Keratinocyte (primary cell): ENCODE measurements at regions not wholly inside any gene's neighbourhood (a gene's known extent, or its start where the extent isn't known, plus 50 kb on each side); places are given as distances from the start of the nearest gene placed in this dataset.

Experiments
- DNase-seq: peaks from one replicate; pipeline ENCODE4 v3.0.0-alpha.2; 2011; ENCODE audit warnings: low read depth, missing footprints, low spot score
- FAIRE-seq: peaks from 2 replicates; lab custom pipeline; 2011; peaks lifted over from hg19 to GRCh38; lab: Jason Lieb, UNC
- H2AFZ ChIP-seq: 2 replicates; pipeline ENCODE4 v1.6.0; 2012; ENCODE audit warnings: low read length, control low read depth, inconsistent platforms; ENCODE audit not compliant: control insufficient read depth
- H3K27ac ChIP-seq: 2 replicates; pipeline ENCODE4 v1.5.1; 2011; ENCODE audit warnings: low read length; ENCODE audit not compliant: control insufficient read depth, insufficient read depth
- H3K27me3 ChIP-seq: 3 replicates; pipeline ENCODE4 v1.6.0; 2011; ENCODE audit warnings: low read length; ENCODE audit not compliant: control insufficient read depth, insufficient read depth; ENCODE audit errors: extremely low read depth
- H3K36me3 ChIP-seq, 2 experiments: 2 replicates in 1 of 2; 3 replicates in 1 of 2; pipeline ENCODE4 v1.5.1; 2011; ENCODE audit warnings: low read length in 2 of 2, mild to moderate bottlenecking in 1 of 2; ENCODE audit not compliant: control insufficient read depth in 2 of 2, insufficient read depth in 2 of 2; ENCODE audit errors: extremely low read depth in 1 of 2
- H3K4me1 ChIP-seq: 3 replicates; pipeline ENCODE4 v1.5.1; 2011; ENCODE audit warnings: low read length; ENCODE audit not compliant: control insufficient read depth, insufficient read depth; ENCODE audit errors: extremely low read depth
- H3K4me2 ChIP-seq: 3 replicates; pipeline ENCODE4 v1.6.0; 2011; ENCODE audit warnings: low read depth, low read length; ENCODE audit not compliant: control insufficient read depth, insufficient read depth; ENCODE audit errors: extremely low read depth
- H3K4me3 ChIP-seq, 3 experiments: fragments of 200-600 bp in 1 of 3; sonication (generic) in 1 of 3; 2 replicates in 2 of 3; 3 replicates in 1 of 3; pipeline ENCODE4 v1.5.1; 2011 to 2016; ENCODE audit warnings: low read length in 3 of 3, mild to moderate bottlenecking in 3 of 3, control low read depth in 2 of 3, inconsistent platforms in 1 of 3, low read depth in 1 of 3, mixed read lengths in 1 of 3, mixed run types in 1 of 3, moderate library complexity in 1 of 3; ENCODE audit not compliant: control insufficient read depth in 2 of 3, insufficient read depth in 2 of 3; ENCODE audit errors: extremely low read depth in 1 of 3
- H3K79me2 ChIP-seq: 2 replicates; pipeline ENCODE4 v1.6.0; 2012; ENCODE audit warnings: low read length; ENCODE audit not compliant: control insufficient read depth, insufficient read depth
- H3K9ac ChIP-seq: 3 replicates; pipeline ENCODE4 v1.6.0; 2011; ENCODE audit warnings: low read length; ENCODE audit not compliant: control insufficient read depth, insufficient read depth; ENCODE audit errors: extremely low read depth
- H3K9me1 ChIP-seq: 3 replicates; pipeline ENCODE4 v1.6.0; 2011; ENCODE audit warnings: low read length; ENCODE audit not compliant: control insufficient read depth, insufficient read depth; ENCODE audit errors: extremely low read depth
- H3K9me3 ChIP-seq: 2 replicates; pipeline ENCODE4 v1.5.1; 2012; ENCODE audit warnings: low read depth, low read length; ENCODE audit not compliant: control insufficient read depth
- H4K20me1 ChIP-seq: 3 replicates; pipeline ENCODE4 v1.6.0; 2011; ENCODE audit warnings: low read length; ENCODE audit not compliant: control insufficient read depth, insufficient read depth; ENCODE audit errors: extremely low read depth
- CTCF ChIP-seq, 3 experiments: IDR thresholded peaks in 1 of 3; conservative IDR thresholded peaks in 1 of 3; optimal IDR thresholded peaks in 1 of 3; 2 replicates in 2 of 3; 3 replicates in 1 of 3; pipeline versions ENCODE3 to v1.5.1; 2011; ENCODE audit warnings: low read length in 3 of 3, mild to moderate bottlenecking in 3 of 3, moderate library complexity in 2 of 3, control low read depth in 1 of 3, inconsistent platforms in 1 of 3; ENCODE audit not compliant: insufficient read depth in 2 of 3; ENCODE audit errors: extremely low read depth in 1 of 3
- EZH2 ChIP-seq: IDR thresholded peaks from one replicate; pipeline ENCODE4 v1.6.1; 2012; ENCODE audit warnings: inconsistent platforms, mild to moderate bottlenecking, low read length, moderate library complexity
- dilution Hi-C: fragments of 300-500 bp; cut with MboI; formaldehyde crosslinking; loops from one replicate; pipeline ENCODE4 v1.7.0; 2020; ENCODE audit warnings: low sequenced_read_pairs; ENCODE audit not compliant: extremely low pct_ligation_motif_present

GRCh38 chr7:101719123-101719470 is 90.0 kb upstream of the MYL10 start:
- dilution Hi-C loops, result no loop called here
- Histone ChIP-seq H4K20me1 (no peaks in the 10 kb centered on the region), H3K79me2 (no peaks in the 10 kb centered on the region), H3K4me3 (no peak overlapping the region), H3K4me2 (no peak overlapping the region), H3K9ac (no peak overlapping the region), H3K27me3 (peaks cover 14% of the 10 kb centered on the region), H2AFZ (no peak overlapping the region), H3K36me3 (no peaks in the 10 kb centered on the region), H3K27ac (no peak overlapping the region), H3K9me1 (no peaks in the 10 kb centered on the region), H3K4me1 (no peaks in the 10 kb centered on the region), H3K9me3 (no peaks in the 10 kb centered on the region)
- DNase-seq (no peak), FAIRE-seq (no peak)
- TF ChIP-seq EZH2, result no peak
- TF ChIP-seq CTCF (optimal IDR thresholded peaks at IDR 0.05 in 1 of 3, IDR thresholded peaks at IDR 0.05 in 1 of 3, conservative IDR thresholded peaks at IDR 0.05 in 1 of 3; ENCODE audit: extremely low read depth in 1 of 3, insufficient read depth in 2 of 3, low read length in 3 of 3), result no peak

DNA sequence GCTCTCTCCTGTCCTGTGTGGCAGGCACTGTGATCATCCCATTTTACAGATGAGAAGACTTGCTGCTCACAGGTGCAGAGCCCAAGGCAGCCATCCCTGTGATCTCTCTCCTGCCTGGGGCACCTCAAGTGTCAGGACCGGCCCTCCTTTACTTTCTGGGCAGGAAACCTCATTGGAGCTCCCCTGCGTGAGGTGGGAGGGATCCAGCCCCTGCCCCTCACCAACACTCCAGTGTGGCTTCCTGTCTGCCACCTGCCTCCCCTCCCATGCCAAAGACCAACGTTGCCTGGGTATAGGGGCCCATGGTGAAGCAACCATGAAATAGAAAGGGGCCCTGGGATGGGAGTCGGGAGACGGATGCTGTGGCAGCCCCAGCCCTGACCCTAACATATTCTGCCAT is 91.2 kb upstream of the MYL10 start:
- H3K4me2 ChIP-seq, result no peak overlapping the region
- no peak overlapping the region for H3K9ac ChIP-seq
- H3K4me1 ChIP-seq, result no peaks in the 10 kb centered on the region
- H3K79me2 ChIP-seq, result no peaks in the 10 kb centered on the region
- no peak overlapping the region for H3K27ac ChIP-seq
- no peaks in the 10 kb centered on the region for H3K9me1 ChIP-seq
- FAIRE-seq (no peak), DNase-seq (no peak)
- no peak overlapping the region for H2AFZ ChIP-seq
- TF ChIP-seq EZH2 (no peak), CTCF (optimal IDR thresholded peaks at IDR 0.05 in 1 of 3, IDR thresholded peaks at IDR 0.05 in 1 of 3, conservative IDR thresholded peaks at IDR 0.05 in 1 of 3; ENCODE audit: extremely low read depth in 1 of 3, insufficient read depth in 2 of 3, low read length in 3 of 3) (no peak)
- dilution Hi-C loops, result no loop called here
- no peaks in the 10 kb centered on the region for H4K20me1 ChIP-seq
- H3K27me3 ChIP-seq, result peaks cover 14% of the 10 kb centered on the region
- H3K36me3 ChIP-seq, result no peaks in the 10 kb centered on the region
- H3K4me3 ChIP-seq, result no peak overlapping the region
- no peaks in the 10 kb centered on the region for H3K9me3 ChIP-seq
